Dermis microvascular lymphatic vessel endothelial cell (primary cell): ENCODE measurements at regions not wholly inside any gene's neighbourhood (a gene's known extent, or its start where the extent isn't known, plus 50 kb on each side); places are given as distances from the start of the nearest gene placed in this dataset.
A peak's percentile ranks its signal among the peaks of the same experiment; 100 is the strongest.

Source experiments
- DNase-seq, 2 donors: peaks; one replicate each; pipeline versions ENCODE4 v3.0.0 to v3.0.0-alpha.2; 2010; ENCODE audit warnings: low read depth in 2 of 2

DNA sequence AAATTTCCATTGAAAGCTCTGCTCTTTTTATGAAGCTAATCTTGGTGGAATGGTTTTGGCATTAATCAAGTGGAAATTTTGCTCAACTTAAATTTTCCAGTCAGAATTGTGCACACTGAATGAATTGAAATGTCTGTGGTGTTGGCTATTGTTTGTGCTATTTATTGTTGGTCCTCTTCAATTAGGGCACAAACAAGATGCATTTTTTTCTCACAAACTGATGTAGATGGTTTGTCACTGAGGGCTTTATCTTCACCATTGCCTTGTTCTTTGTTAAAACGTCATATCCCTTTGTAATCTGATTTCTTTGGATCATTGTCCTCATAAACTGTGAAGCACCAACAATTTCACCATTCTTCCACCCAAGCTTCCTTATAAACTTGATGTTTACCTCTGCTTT is 152.1 kb upstream of the RHOBTB1 start:
- DNase-seq = no peak

DNA sequence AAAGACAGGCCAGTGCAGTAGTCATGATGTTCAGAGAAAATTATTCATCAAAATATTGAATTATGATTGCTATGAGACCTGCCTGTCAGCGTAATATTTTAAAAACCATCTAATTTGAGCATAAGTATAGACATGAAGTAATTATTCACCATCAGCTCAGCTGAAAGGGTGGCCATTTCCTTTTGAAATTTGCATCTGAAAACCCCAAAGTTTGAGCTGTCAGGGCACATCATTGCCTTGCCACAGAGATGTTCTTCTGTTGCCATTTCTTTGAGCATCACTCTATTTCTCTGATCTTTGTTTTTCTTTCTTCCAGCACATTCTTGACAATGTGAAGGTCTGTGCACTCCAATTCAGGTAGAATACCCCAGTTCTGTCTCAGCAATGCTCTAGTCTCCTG is 147.5 kb upstream of the RHOBTB1 start:
- DNase-seq = no peak

DNA sequence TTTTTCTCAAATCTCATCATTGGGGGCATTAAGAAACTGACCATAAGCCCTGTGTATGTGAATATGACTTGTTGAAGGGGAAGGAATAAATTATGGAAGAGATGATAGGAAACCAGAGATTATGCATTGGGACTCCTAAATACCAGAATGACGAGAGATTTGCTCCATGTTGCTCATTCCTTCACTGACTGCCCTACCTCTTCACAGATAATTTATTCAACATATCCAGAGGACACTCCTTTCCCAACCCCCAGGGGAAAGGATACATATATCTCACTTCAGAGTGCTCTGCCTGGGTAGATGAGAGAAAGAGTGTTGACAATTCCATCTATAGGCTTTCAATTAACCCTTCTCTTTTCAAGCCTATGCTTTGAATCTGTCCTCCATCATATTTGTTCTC is 145.3 kb upstream of the RHOBTB1 start:
- DNase-seq = no peak

DNA sequence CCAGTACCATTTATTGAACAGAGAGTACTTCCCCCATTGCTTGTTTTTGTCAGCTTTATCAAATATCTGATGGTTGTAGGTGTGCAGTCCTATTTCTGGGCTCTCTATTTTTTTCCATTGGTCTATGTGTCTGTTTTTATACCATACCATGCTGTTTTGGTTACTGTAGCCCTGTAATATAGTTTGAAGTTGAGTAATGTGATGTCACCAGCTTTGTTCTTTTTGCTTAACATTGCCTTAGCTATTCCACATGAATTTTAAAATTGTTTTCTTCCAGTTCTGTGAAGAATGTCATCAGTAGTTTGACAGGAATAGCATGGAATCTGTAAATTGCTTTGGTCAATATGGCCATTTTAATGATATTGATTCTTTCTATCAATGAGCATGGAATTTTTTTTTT is 140.5 kb upstream of the RHOBTB1 start:
- DNase-seq = no peak

DNA sequence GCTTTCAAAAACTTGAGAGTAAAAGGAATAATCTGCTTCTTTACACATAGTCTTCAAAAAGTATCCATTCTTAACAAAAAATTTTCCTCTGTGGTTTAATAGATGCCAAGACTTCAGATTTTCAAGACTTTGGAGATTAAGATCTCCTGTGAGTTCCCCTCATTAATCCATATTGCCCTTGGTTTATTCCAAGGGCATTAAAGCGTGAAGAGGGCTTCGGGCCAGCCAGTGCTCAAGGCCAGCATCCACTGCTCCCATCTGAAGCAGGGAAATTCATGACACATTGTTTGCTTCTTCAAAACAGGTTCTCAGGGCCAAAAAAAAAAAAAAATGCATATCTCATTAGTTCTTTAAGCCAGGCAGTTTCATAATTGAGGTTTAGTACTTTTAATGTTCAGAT is 137.3 kb upstream of the RHOBTB1 start:
- no peak for DNase-seq

DNA sequence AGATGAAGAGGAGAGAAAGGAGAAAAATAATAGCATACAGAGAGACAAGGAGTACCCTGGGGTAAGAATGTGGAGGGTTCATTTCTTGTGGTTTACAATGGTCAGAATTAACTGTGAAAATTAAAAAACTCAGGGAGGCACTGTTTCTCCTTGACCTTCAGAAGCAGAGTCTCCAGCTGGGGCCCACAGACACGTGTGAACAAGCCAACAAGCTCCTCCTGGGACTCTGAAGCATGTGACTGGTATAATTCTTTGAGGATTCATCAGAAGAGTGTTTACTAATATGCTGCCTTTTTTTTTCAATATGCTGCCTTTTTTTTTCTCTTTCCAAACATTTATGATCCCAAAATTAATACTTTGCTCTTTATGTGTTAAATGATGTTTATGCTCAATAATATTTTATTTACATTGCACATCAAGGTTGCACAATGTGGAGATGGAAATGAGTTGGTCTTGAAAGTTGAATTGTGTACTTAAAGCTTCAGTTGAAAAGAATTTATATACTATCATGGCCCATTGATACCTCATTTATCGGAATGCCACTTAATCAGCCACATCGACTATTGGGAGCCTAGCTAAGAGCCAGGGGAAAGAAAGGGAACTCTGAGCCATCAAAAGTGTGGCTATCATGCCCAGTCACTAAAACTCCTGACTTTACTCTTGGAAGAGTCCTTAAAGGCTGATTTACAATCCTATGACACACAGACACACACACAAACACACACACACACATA is 134.7 kb upstream of the RHOBTB1 start:
- DNase-seq = no peak

DNA sequence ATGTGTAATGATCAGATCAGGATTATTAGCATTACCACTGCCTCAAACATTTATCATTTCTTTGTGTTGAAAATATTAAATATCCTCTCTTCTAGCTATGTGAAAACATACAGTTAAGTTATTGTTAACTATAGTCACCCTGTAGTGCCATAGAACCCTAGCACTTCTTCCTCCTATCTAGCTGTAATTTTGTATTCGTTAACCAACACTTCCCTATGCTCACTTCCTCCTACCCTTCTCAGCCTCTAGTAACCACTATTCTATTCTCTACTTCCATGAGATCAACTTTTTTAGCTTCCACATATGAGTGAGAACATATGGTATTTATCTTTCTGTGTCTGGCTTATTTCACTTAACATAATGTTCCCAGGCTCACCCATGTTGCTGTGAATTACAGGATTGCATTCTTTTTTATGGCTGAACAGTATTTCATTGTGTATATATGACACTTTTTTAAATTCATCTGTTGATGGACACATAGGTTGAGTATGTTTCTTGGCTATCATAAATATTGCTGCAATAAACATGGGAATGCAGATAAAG is 132.7 kb upstream of the RHOBTB1 start:
- no peak for DNase-seq

DNA sequence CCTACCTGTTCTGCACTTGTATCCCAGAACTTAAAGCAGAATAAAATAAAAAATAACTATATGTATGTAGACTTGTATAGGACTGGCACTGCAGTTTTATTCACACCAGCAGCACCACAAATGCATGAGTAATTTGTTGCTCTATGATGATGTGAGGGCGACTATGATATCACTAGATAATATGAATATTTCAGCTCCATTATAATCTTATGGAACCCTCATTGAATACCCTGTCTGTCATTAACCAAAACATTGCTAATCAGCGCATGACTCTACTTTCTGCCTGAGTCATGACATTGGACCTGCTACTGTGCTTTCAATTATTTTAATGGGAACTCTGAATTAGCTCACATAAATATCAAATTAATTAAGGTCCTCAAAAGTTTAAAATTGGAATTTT is 129.4 kb upstream of the RHOBTB1 start:
- no peak for DNase-seq

DNA sequence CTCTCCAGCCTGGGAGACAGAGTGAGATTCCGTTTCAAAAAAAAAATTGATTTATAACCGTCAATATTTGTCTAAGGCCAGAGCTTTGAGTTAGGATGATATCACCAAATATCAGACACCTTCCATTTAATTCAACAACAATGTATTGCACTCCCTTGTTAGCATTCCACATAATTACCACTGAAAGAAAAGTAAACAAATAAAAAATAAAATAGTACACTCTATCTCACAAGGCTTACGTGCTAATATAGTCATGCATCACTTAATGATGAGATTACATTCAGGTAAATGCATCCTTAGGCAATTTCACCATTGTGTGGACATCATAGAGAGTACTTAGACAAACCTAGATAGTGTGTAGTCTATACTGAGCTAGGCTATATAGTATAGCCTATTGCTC is 127.6 kb upstream of the RHOBTB1 start:
- DNase-seq = no peak

DNA sequence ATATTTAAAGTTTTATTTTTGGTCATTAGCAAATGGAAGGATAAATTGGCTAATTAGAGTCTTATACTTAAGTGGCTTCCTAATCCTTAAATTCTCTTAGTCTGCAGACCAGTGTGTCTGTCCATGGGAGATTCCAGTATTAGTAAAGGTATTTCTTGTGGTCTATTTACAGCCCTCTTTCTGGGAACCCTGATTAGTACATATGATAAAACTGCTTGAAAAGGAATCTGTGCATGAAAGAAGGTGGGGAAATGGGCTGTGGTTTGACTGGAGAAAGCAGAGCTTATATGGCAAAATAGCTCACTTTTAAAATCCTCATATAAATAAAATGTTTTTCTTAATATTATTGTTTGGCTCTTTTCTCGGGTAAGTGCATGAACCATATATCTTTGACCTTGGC is 124.5 kb upstream of the RHOBTB1 start:
- DNase-seq = no peak

DNA sequence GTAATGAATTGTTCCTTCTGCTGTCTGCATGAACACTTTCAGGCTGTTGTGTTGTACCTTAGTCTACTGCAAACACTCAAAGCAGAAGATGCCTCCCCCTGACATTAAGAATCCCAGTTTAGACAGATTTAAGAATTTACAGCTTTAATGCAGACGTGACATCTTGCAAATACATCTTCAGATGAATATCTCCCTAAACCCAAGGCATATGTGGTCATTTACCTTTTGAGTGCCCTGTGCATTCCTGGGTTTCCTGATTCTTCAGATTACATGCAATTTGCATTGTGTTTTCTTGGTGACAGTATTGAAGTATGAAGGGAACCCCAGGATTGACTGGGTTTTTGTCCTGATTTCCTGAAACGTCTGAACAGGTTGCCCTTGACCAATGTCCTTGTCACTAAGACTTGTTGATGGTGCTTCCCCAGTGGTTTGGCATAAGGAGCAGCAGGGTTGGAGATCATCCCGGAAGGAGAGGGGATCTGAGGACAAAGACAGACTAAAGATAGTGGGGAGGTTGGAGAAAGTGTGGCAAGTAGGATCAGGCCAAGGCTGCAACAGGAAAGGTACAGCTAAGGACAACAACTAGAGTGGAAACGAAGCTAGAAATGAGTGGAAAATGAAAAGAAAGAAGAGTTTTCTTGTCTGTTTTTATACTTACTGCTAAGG is 123.8 kb upstream of the RHOBTB1 start:
- no peak for DNase-seq

DNA sequence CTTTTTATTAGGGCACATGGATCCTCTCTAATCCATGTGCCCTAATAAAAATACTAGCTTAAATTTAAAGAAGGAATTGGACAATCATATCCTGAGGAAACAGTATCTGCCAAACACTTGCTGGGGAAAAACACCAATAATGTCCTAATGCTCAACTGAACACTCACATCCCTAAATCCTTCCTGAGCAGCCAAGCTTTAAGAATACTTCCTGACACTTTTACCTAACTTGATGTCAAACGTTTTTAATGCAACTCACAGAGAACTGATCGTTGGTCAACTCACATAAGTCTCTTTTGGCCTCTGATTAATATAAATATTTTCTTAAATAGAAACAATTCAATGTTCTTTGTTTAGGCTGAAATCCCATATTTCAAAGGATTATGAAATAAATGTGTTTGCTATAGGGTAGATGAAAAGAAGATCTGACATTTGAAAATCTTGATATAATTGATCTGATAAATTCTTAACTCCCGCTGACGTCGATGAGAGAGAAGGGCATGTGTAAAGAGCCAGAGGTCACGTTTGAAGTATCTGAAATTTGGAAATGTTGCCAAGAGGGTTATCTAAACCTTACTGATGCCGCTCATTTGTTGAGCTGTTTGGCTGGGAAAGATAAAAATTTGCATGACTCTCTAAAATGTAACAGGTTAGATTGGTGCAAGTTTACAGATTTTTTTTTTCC is 122.8 kb upstream of the RHOBTB1 start:
- DNase-seq = peak; percentile 10 to 23

DNA sequence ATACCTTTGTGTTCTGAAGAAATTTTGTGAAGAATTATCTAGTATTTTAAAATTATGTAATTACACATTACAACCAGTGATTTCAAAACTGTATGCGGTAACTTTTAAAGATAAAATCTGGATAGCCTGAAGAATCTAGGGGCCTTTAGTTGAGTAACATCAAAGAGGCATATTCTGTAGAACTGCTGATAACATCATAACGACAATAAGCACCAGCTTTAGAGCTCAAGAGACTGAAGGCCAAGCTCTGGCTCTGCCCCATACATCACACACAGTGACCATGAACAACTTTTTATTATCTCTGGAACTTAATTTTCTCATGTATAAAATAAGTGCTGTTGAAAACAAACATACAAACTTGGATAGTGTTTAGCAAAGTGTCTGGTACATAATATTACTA is 121.1 kb upstream of the RHOBTB1 start:
- DNase-seq = no peak

DNA sequence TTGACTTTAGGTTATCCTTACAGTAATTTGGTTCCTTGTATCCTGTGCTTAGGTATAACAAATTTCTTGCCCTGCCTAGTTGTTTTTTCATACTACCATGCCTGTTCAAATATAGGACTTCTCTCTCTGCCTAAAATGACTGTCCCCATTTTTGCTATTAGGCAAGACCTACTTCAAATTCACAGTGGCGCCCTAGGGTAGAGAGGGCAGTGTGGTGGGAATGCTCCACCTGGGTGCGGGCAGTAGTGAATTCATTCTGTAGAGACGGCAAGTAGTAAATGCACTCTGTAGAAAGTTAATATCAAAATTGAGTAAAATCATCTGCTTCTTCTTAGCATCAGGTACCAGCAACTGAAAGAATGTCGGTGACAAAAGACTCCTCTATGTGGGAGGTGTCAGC is 120.4 kb upstream of the RHOBTB1 start:
- no peak for DNase-seq

DNA sequence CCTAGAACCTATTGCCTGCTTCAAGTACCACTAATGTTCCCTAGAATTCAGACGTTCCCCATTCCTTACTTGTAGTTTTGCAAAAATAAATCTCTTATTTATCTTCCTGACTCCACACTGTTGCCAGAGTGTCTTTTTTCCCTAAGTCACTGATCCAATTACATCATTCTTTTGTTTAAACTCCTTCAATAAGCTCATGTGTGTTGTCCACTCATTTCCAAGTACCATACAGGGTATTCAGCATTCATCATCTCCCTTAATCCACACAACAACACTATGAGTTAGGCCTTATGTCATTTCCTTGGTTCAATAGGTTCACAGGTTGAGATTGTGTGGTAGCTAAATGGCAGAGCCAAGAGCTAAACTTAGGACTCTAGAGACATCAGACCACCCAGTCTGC is 119.9 kb upstream of the RHOBTB1 start:
- peak in 1 of 2 donors; percentile 35 for DNase-seq

DNA sequence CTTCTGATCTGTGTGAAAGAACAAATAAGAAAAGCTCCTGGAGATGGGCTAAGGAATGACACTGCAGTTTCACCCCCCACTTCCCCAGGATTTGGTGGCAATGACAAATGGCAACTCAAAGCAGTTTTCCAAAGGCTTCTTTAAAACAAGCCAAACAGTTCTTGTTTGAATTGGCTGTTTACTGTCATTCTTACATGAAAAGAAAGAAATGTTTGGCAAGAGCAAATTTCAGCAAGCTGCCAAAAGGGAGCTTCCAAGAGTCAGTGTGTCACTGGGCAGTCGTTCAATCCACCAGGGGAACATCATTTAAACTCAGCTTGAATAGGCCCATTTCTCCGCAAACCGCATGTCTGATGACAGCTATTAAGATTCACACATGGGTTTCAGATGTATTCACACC is 119.0 kb upstream of the RHOBTB1 start:
- DNase-seq = peak; percentile 15 to 18

DNA sequence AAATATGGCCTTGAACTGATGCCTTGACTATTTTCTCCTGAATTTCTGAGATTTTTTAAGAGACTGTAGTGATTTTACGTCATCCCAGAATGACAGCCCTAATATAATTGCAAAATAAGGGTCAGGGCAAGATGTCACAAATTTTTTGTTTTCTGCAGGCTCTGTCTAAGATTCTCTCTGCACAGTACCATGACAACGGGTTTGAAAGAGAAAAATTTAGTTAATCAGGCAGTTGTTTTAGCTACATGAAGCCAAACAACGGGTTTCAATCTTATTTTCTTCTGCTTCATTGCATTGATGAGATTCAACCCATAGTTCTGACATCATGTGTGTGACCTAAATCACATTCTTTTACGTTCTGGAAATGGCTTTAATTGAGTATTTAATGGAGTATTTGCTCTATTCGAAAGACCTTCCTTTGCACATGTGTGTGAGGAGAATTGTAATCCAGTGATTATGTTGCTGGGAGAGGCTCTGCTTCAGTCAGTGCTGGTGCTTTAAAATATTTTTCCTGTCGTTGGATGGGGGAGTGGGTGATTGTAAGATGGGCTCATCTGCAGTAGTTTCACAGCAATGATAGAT is 118.0 kb upstream of the RHOBTB1 start:
- no peak for DNase-seq

DNA sequence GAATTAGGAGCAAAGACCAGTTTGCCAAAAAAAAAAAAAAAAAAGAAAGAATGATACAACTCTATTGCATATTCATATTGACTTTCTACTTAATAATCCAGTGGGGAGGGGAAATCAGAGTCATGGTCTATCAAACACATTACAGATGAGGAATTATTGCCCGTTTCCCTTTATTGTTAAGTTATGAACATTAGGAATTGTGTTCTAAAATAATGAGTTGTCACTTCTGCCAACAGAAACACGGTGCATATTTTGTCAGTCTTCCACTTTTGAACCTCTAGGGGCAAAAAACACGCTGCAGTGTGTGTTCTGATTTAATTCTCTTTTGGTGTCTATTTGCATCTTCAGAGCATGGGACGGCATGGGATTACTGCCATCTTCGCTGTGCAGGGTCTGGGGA is 115.7 kb upstream of the RHOBTB1 start:
- DNase-seq = peak; percentile 62 to 66

DNA sequence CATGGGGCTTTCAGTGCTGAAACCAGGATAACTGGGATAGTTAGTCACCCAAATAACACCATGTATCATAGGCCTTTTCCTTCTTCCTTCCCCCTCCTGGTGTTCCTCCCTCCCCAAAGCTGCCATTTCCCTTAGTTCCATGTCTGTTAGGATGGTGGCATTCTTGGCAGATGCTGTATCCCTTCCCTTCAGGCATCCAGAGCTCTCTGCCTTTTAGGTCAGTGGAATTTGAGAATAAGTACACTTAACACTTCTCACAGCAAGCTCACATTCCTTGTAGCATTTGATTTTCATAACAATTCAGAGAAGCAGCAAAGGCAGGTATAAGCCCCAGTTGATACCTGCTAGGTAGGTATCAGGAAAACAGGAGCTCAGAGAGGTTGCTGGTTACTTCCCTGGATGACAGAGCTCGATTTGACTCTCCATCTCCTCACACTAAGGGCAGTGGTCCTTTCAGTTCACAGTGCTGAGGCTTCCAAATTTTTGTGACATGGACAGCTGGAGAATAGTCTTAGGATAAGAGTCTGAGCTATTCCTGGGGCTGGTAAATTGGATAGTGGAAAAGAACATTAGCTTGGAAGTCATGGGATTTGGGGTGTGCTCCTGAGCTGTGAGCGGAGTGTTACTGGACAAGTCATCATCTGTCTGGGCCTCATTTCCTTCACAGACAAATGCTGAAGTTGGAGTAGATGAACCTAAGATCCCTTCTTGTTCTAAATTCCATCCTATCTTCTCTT is 108.7 kb upstream of the RHOBTB1 start:
- no peak for DNase-seq

DNA sequence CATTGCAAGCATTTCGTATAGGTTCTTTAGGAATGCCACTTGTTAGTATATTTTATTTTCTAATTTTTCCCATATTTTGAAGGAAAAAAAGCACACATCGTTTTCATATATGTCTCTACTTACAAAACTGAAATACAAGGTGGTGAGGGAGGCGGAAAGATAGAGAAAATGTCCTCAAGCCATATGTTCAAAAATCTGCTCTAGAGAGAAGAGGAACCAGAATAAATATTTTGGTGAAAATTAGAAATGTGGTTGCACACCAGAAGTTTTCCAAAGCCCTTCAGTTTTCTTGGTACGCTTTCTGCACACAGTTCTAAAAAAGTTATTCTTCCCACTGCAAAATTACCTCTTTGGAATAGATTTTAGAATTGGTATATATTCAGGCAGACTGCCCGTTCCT is 107.4 kb upstream of the RHOBTB1 start:
- DNase-seq = no peak

DNA sequence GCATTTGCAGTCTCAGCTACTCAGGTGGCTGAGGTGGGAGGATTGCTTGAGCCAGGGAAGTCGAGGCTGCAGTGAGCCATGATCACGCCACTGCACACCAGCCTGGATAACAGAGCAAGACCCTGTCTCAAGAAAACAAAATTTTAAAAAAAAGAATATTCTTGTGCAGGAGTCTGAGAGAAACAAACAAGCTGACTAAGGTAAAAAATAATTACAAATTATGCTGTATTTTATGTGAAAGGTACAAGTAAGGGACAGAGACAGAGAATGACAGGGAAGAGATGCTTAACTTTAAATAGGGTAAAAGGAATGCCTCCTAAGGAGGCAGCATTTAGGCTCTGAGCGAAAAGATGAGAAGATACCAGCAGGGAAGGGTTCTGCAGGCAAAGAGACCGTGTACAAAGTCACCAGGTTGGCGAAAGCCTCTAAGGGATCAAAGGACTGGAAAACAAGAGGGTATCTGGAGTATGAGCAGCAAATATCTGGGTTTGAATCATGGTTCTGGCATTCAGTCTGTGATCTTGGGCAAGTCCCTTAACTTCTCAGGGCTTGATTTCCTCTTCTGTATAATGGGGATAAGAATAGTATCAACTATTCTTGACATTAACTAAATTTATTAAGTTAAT is 106.2 kb upstream of the RHOBTB1 start:
- DNase-seq = no peak
